Loucy (cell line): ENCODE measurements at regions not wholly inside any gene's neighbourhood (a gene's known extent, or its start where the extent isn't known, plus 50 kb on each side); places are given as distances from the start of the nearest gene placed in this dataset.

Experiments
- H2AFZ ChIP-seq: fragments of 200-600 bp; sonication (generic); 2 replicates; pipeline ENCODE4 v1.6.0; 2016; ENCODE audit warnings: antibody characterized with exemption, mild to moderate bottlenecking, low read length, moderate library complexity
- H3F3A ChIP-seq: fragments of 200-600 bp; 2 replicates; pipeline ENCODE4 v1.6.0; 2016; ENCODE audit warnings: antibody characterized with exemption, low read depth, mild to moderate bottlenecking
- H3K27me3 ChIP-seq: fragments of 200-600 bp; sonication (generic); 2 replicates; pipeline ENCODE4 v1.6.1; 2014; ENCODE audit warnings: low read length, mild to moderate bottlenecking; ENCODE audit not compliant: insufficient read depth, poor library complexity, severe bottlenecking
- H3K36me3 ChIP-seq: fragments of 200-600 bp; sonication (generic); 2 replicates; pipeline ENCODE4 v1.6.1; 2016; ENCODE audit warnings: low read length; ENCODE audit not compliant: insufficient read depth
- H3K4me1 ChIP-seq: fragments of 200-600 bp; sonication (generic); 2 replicates; pipeline ENCODE4 v1.5.1; 2014; ENCODE audit warnings: low read length, mild to moderate bottlenecking; ENCODE audit not compliant: insufficient read depth, poor library complexity, severe bottlenecking
- H3K4me2 ChIP-seq: fragments of 200-600 bp; sonication (generic); 2 replicates; pipeline ENCODE4 v1.6.0; 2014; ENCODE audit warnings: antibody characterized with exemption, low read length, low read depth, mild to moderate bottlenecking; ENCODE audit not compliant: poor library complexity, severe bottlenecking
- H3K4me3 ChIP-seq: fragments of 200-600 bp; sonication (generic); 2 replicates; pipeline ENCODE4 v1.5.1; 2014; ENCODE audit warnings: low read length, mild to moderate bottlenecking, mixed read lengths; ENCODE audit not compliant: poor library complexity, severe bottlenecking
- H3K79me2 ChIP-seq: fragments of 200-600 bp; sonication (generic); 2 replicates; pipeline ENCODE4 v1.6.1; 2014; ENCODE audit warnings: low read length; ENCODE audit not compliant: insufficient read depth
- H3K9ac ChIP-seq: fragments of 200-600 bp; sonication (generic); 2 replicates; pipeline ENCODE4 v1.6.0; 2014; ENCODE audit warnings: mild to moderate bottlenecking, low read depth, low read length, moderate library complexity; ENCODE audit not compliant: poor library complexity, severe bottlenecking
- H3K9me2 ChIP-seq: fragments of 200-600 bp; sonication (generic); replicated peaks from 2 replicates; pipeline ENCODE4 v1.6.1; 2016; ENCODE audit warnings: low read depth, low read length, mixed read lengths
- H3K9me3 ChIP-seq: fragments of 200-600 bp; sonication (generic); 2 replicates; pipeline ENCODE4 v1.6.1; 2014; ENCODE audit warnings: mild to moderate bottlenecking, antibody characterized with exemption, low read length, low read depth; ENCODE audit not compliant: insufficient read depth
- H4K20me1 ChIP-seq: fragments of 200-600 bp; sonication (generic); 2 replicates; pipeline ENCODE4 v1.6.0; 2014; ENCODE audit warnings: antibody characterized with exemption, low read length, mild to moderate bottlenecking; ENCODE audit not compliant: insufficient read depth, poor library complexity, severe bottlenecking
- CTCF ChIP-seq: fragments of 200-600 bp; sonication (generic); conservative IDR thresholded peaks from 2 replicates; pipeline ENCODE4 v1.5.1; 2014; ENCODE audit warnings: mild to moderate bottlenecking, antibody characterized with exemption, low read length
- EZH2phosphoT487 ChIP-seq: fragments of 200-600 bp; IDR thresholded peaks from 2 replicates; pipeline ENCODE4 v1.6.1; 2018; ENCODE audit warnings: antibody characterized with exemption, mild to moderate bottlenecking, moderate library complexity, borderline replicate concordance

GRCh38 chr2:226174390-226174789 is 625.2 kb downstream of the IRS1 start:
- Histone ChIP-seq H3K9ac (no peak overlapping the region), H3K4me1 (no peaks in the 10 kb centered on the region), H3K9me2 (no peaks in the 10 kb centered on the region), H3K4me3 (no peak overlapping the region), H3K4me2 (no peak overlapping the region), H2AFZ (no peak overlapping the region), H3K27me3 (no peaks in the 10 kb centered on the region), H3K9me3 (0 out of 2 replicates have a peak, but pooled peaks cover 4% of the 10 kb centered on the region), H4K20me1 (no peaks in the 10 kb centered on the region), H3K79me2 (no peaks in the 10 kb centered on the region), H3F3A (no peaks in the 10 kb centered on the region), H3K36me3 (no peaks in the 10 kb centered on the region)
- no peak for TF ChIP-seq EZH2phosphoT487
- no peak for TF ChIP-seq CTCF

- no peaks in the 10 kb centered on the region for H3F3A ChIP-seq
- H3K4me3 ChIP-seq = no peak overlapping the region
- H3K9ac ChIP-seq = no peak overlapping the region
- no peak overlapping the region for H3K4me2 ChIP-seq
- H4K20me1 ChIP-seq = no peaks in the 10 kb centered on the region
- no peaks in the 10 kb centered on the region for H3K4me1 ChIP-seq
- no peaks in the 10 kb centered on the region for H3K9me3 ChIP-seq
- no peaks in the 10 kb centered on the region for H3K36me3 ChIP-seq
- no peaks in the 10 kb centered on the region for H3K79me2 ChIP-seq
- no peaks in the 10 kb centered on the region for H3K27me3 ChIP-seq
- no peaks in the 10 kb centered on the region for H3K9me2 ChIP-seq
- H2AFZ ChIP-seq = no peak overlapping the region
- TF ChIP-seq EZH2phosphoT487 (no peak), CTCF (no peak)
Observed at GRCh38 chr2:226172939-226173338, 626.7 kb downstream of the IRS1 start.

- Histone ChIP-seq H4K20me1 (no peaks in the 10 kb centered on the region), H3K79me2 (no peaks in the 10 kb centered on the region), H3K36me3 (no peaks in the 10 kb centered on the region), H3K9ac (no peak overlapping the region), H3K4me3 (no peak overlapping the region), H3K9me3 (no peaks in the 10 kb centered on the region), H3K4me2 (no peak overlapping the region), H3K27me3 (no peaks in the 10 kb centered on the region), H3K4me1 (no peaks in the 10 kb centered on the region), H3F3A (no peaks in the 10 kb centered on the region), H3K9me2 (no peaks in the 10 kb centered on the region), H2AFZ (no peak overlapping the region)
- TF ChIP-seq EZH2phosphoT487 (no peak), CTCF (no peak)
Observed at GRCh38 chr2:226172309-226172708, 627.3 kb downstream of the IRS1 start.
